ENCODE measurements at regions not wholly inside any gene's neighbourhood (a gene's known extent, or its start where the extent isn't known, plus 50 kb on each side); places are given as distances from the start of the nearest gene placed in this dataset.

DNA sequence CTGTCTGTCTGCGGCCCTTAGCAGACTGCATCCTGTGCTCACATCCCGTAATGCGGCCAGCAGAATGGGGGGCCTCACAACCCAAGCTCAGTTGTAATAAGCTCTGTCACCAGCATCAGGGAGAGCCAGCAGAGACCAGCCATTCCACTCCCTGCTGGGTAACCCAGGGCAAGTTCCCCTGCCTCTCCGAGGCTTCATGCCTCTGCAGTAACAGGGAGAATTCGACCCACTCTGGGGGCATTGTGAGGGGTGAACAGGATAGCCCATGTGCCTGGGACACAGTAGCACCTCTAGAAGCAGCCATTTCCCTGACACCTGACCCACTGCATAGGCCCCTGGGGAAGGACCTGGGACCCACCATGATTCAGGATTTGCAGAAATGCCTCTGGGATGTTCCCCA, 461.2 kb downstream of the MATN1 start:
- no peak for TF ChIP-seq CTCF (IDR thresholded peaks at IDR 0.05; ENCODE audit: insufficient read depth, low read depth, low read length, missing control alignments)
- H3K4me3 ChIP-seq (ENCODE audit: low read length) = no peak overlapping the region
- no peak for DNase-seq (ENCODE audit: low read depth)

GRCh38 chr1:30260318-30260717, 463.1 kb downstream of the MATN1 start:
- no peak overlapping the region for H3K4me3 ChIP-seq (ENCODE audit: low read length)
- TF ChIP-seq CTCF (IDR thresholded peaks at IDR 0.05; ENCODE audit: insufficient read depth, low read depth, low read length, missing control alignments) = no peak
- DNase-seq (ENCODE audit: low read depth) = no peak

GRCh38 chr1:30259631-30260030, 463.8 kb downstream of the MATN1 start:
- no peak overlapping the region for H3K4me3 ChIP-seq (ENCODE audit: low read length)
- DNase-seq (ENCODE audit: low read depth) = no peak
- no peak for TF ChIP-seq CTCF (IDR thresholded peaks at IDR 0.05; ENCODE audit: insufficient read depth, low read depth, low read length, missing control alignments)

- H3K4me3 ChIP-seq (ENCODE audit: low read length) = no peak overlapping the region
- no peak for TF ChIP-seq CTCF (IDR thresholded peaks at IDR 0.05; ENCODE audit: insufficient read depth, low read depth, low read length, missing control alignments)
- no peak for DNase-seq (ENCODE audit: low read depth)
Measured at GRCh38 chr1:30258876-30259275, 464.5 kb downstream of the MATN1 start.

GRCh38 chr1:30258471-30258870, 464.9 kb downstream of the MATN1 start:
- no peak for DNase-seq (ENCODE audit: low read depth)
- no peak overlapping the region for H3K4me3 ChIP-seq (ENCODE audit: low read length)
- no peak for TF ChIP-seq CTCF (IDR thresholded peaks at IDR 0.05; ENCODE audit: insufficient read depth, low read depth, low read length, missing control alignments)

GRCh38 chr1:30257742-30258380, 465.5 kb downstream of the MATN1 start:
- TF ChIP-seq CTCF (IDR thresholded peaks at IDR 0.05; ENCODE audit: insufficient read depth, low read depth, low read length, missing control alignments) = no peak
- H3K4me3 ChIP-seq (ENCODE audit: low read length) = no peak overlapping the region
- DNase-seq (ENCODE audit: low read depth) = no peak

DNA sequence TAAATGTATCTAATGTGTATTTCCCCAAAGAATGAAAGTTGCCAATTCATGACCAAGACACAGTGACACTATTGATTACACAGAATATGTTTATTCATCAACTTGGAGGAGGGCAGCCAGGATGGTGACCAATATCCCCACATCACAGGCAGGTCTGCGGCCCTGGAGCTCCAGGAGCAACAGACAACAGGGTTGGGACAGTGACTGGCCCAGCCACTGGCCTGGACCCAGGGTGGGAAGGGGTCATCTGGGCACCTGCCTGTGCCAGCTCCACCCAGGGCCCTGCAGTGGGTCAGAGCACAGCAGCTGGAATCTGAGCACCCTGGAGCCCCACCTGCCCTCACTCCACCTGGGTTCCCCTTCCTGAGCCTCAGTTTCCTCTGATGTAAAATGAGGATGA, 466.1 kb downstream of the MATN1 start:
- no peak for DNase-seq (ENCODE audit: low read depth)
- H3K4me3 ChIP-seq (ENCODE audit: low read length) = no peak overlapping the region
- no peak for TF ChIP-seq CTCF (IDR thresholded peaks at IDR 0.05; ENCODE audit: insufficient read depth, low read depth, low read length, missing control alignments)

Data from epithelial cell of esophagus (primary cell).